ENCODE measurements at regions not wholly inside any gene's neighbourhood (a gene's known extent, or its start where the extent isn't known, plus 50 kb on each side); places are given as distances from the start of the nearest gene placed in this dataset.

DNA sequence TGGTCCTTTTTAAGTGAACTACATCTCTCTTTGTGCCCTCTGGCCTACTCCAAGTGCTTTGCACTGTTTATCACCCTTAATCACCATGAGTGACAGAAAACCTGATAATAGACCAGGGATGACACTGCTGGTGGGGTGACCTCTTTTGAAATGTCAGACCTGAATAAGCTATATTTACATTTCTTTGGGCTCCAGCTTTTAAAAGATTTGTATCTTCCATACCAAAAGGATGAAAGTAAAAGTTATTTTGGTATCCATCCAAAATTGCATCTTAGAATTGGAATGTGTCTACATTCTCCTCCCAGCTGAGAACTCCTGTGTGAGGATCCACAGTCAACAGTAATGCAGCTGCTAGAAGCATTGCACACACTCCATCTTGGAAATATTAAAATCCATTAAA lies 370.0 kb downstream of the CDH11 start:
- TF ChIP-seq CTCF (IDR thresholded peaks at IDR 0.05) (no peak), POLR2A (IDR thresholded peaks at IDR 0.05) (no peak)

Data from uterus (tissue), 2 donors.